ENCODE measurements at regions not wholly inside any gene's neighbourhood (a gene's known extent, or its start where the extent isn't known, plus 50 kb on each side); places are given as distances from the start of the nearest gene placed in this dataset.

GRCh38 chr10:105982735-105983134 is 1181.8 kb downstream of the SORCS1 start:
- TF ChIP-seq, protein P1, sequence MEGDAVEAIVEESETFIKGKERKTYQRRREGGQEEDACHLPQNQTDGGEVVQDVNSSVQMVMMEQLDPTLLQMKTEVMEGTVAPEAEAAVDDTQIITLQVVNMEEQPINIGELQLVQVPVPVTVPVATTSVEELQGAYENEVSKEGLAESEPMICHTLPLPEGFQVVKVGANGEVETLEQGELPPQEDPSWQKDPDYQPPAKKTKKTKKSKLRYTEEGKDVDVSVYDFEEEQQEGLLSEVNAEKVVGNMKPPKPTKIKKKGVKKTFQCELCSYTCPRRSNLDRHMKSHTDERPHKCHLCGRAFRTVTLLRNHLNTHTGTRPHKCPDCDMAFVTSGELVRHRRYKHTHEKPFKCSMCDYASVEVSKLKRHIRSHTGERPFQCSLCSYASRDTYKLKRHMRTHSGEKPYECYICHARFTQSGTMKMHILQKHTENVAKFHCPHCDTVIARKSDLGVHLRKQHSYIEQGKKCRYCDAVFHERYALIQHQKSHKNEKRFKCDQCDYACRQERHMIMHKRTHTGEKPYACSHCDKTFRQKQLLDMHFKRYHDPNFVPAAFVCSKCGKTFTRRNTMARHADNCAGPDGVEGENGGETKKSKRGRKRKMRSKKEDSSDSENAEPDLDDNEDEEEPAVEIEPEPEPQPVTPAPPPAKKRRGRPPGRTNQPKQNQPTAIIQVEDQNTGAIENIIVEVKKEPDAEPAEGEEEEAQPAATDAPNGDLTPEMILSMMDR (IDR thresholded peaks at IDR 0.05), result no peak
- no peak for TF ChIP-seq ZFX (IDR thresholded peaks at IDR 0.05; ENCODE audit: borderline replicate concordance)

Measured in 22Rv1 (cell line).